Thyroid gland (tissue), 4 donors: ENCODE measurements at regions not wholly inside any gene's neighbourhood (a gene's known extent, or its start where the extent isn't known, plus 50 kb on each side); places are given as distances from the start of the nearest gene placed in this dataset.

Source experiments
- DNase-seq, 2 donors: peaks; one replicate each; pipeline ENCODE4 v3.0.0-alpha.2; 2019
- H3K27ac ChIP-seq, 3 donors: fragments of 200-600 bp; sonication (generic); 1 replicate in 2 of 3; 2 replicates in 1 of 3; pipeline ENCODE4 v1.5.1; 2016 to 2019; ENCODE audit warnings: mild to moderate bottlenecking in 1 of 3, moderate library complexity in 1 of 3
- H3K27me3 ChIP-seq: fragments of 200-600 bp; sonication (generic); one replicate; pipeline ENCODE4 v1.5.1; 2019
- H3K36me3 ChIP-seq, 2 donors: fragments of 200-600 bp; sonication (generic); one replicate each; pipeline ENCODE4 v1.5.1; 2016 to 2019
- H3K4me1 ChIP-seq, 2 donors: fragments of 200-600 bp; sonication (generic); one replicate each; pipeline ENCODE4 v1.5.1; 2017 to 2019
- H3K4me3 ChIP-seq, 3 donors: fragments of 200-600 bp; sonication (generic); replicated peaks in 1 of 3; 1 replicate in 2 of 3; 2 replicates in 1 of 3; pipeline ENCODE4 v1.5.1; 2016; ENCODE audit warnings: mild to moderate bottlenecking in 1 of 3
- H3K9me3 ChIP-seq: fragments of 200-600 bp; sonication (generic); one replicate; pipeline ENCODE4 v1.5.1; 2017
- CTCF ChIP-seq, 6 experiments: fragments of 200-600 bp in 3 of 6; fragments of 450-650 bp in 3 of 6; sonication (generic) in 3 of 6; IDR thresholded peaks; one replicate each; pipeline ENCODE4 v1.5.1; 2016 to 2019; ENCODE audit warnings: antibody characterized with exemption in 6 of 6, mild to moderate bottlenecking in 2 of 6, inconsistent platforms in 1 of 6, moderate library complexity in 1 of 6
- POLR2A ChIP-seq, 2 donors: fragments of 450-650 bp; IDR thresholded peaks; one replicate each; pipeline ENCODE4 v1.6.1; 2017; ENCODE audit warnings: antibody characterized with exemption in 2 of 2, mild to moderate bottlenecking in 2 of 2, moderate library complexity in 1 of 2
- WGBS, 2 donors: methylation state at CpG; one replicate each; pipeline ENCODE4 v1.1.5; 2017; 5-methylcytosine and 5-hydroxymethylcytosine counted together
- intact Hi-C: fragments of 100-400 bp; cut with DNase I; formaldehyde crosslinking; loops from one replicate; pipeline ENCODE4 v1.15.1; 2023

- Histone ChIP-seq H3K27me3 (no peaks in the 10 kb centered on the region), H3K4me3 (no peak overlapping the region), H3K4me1 (peaks cover 8 to 27% of the 10 kb centered on the region in 2 donors), H3K9me3 (no peaks in the 10 kb centered on the region), H3K27ac (peak overlapping the region; percentile 80 to 99 (median 94)), H3K36me3 (no peaks in the 10 kb centered on the region)
- WGBS, 2 donors, result 69 to 76% methylated on average over 3 of the region's 3 CpGs
- peak in 1 of 2 donors; percentile 21 for DNase-seq
- TF ChIP-seq CTCF (IDR thresholded peaks at IDR 0.05), result no peak
- TF ChIP-seq POLR2A (IDR thresholded peaks at IDR 0.05), result no peak
- intact Hi-C loops, result no loop called here
These were observed 191.9 kb upstream of the KCNJ16 start for GRCh38 chr17:69883120-69883519.

GRCh38 chr17:69884356-69884755, 190.7 kb upstream of the KCNJ16 start:
- H3K9me3 ChIP-seq, result no peaks in the 10 kb centered on the region
- H3K27me3 ChIP-seq, result no peaks in the 10 kb centered on the region
- no peaks in the 10 kb centered on the region for H3K36me3 ChIP-seq
- intact Hi-C loops, result no loop called here
- H3K4me3 ChIP-seq, result no peak overlapping the region
- peaks cover 8 to 27% of the 10 kb centered on the region in 2 donors for H3K4me1 ChIP-seq
- TF ChIP-seq CTCF (IDR thresholded peaks at IDR 0.05) (no peak), POLR2A (IDR thresholded peaks at IDR 0.05) (no peak)
- H3K27ac ChIP-seq, result peak overlapping the region; percentile 79 to 99 (median 80)
- DNase-seq, result no peak

GRCh38 chr17:69884846-69885245, 190.2 kb upstream of the KCNJ16 start:
- 84 to 88% methylated on average over 2 of the region's 2 CpGs for WGBS, 2 donors
- no peak for DNase-seq
- peak overlapping the region; percentile 79 to 99 (median 80) for H3K27ac ChIP-seq
- intact Hi-C loops, result no loop called here
- no peaks in the 10 kb centered on the region for H3K27me3 ChIP-seq
- H3K36me3 ChIP-seq, result no peaks in the 10 kb centered on the region
- TF ChIP-seq POLR2A (IDR thresholded peaks at IDR 0.05) (no peak), CTCF (IDR thresholded peaks at IDR 0.05) (no peak)
- no peak overlapping the region for H3K4me3 ChIP-seq
- no peaks in the 10 kb centered on the region for H3K9me3 ChIP-seq
- peaks cover 8 to 27% of the 10 kb centered on the region in 2 donors for H3K4me1 ChIP-seq

- no peak overlapping the region for H3K4me3 ChIP-seq
- no peak for TF ChIP-seq POLR2A (IDR thresholded peaks at IDR 0.05)
- TF ChIP-seq CTCF (IDR thresholded peaks at IDR 0.05), result no peak
- no peak for DNase-seq
- peaks cover 6 to 19% of the 10 kb centered on the region in 2 donors for H3K4me1 ChIP-seq
- no peaks in the 10 kb centered on the region for H3K36me3 ChIP-seq
- no peaks in the 10 kb centered on the region for H3K27me3 ChIP-seq
- WGBS, 2 donors, result 89 to 93% methylated on average over 5 of the region's 5 CpGs
- intact Hi-C loops, result no loop called here
- no peaks in the 10 kb centered on the region for H3K9me3 ChIP-seq
- H3K27ac ChIP-seq, result no peak overlapping the region
These were observed 176.4 kb upstream of the KCNJ16 start for GRCh38 chr17:69898601-69899000.

GRCh38 chr17:69900101-69900500, 174.9 kb upstream of the KCNJ16 start:
- Histone ChIP-seq H3K9me3 (no peaks in the 10 kb centered on the region), H3K4me3 (no peak overlapping the region), H3K36me3 (no peaks in the 10 kb centered on the region), H3K27me3 (no peaks in the 10 kb centered on the region), H3K4me1 (peaks cover 6 to 21% of the 10 kb centered on the region in 2 donors), H3K27ac (no peak overlapping the region)
- WGBS, 2 donors, result 96 to 97% methylated on average over 3 of the region's 3 CpGs
- no peak for DNase-seq
- intact Hi-C loops, result no loop called here
- TF ChIP-seq POLR2A (IDR thresholded peaks at IDR 0.05) (no peak), CTCF (IDR thresholded peaks at IDR 0.05) (no peak)
